ENCODE measurements at regions not wholly inside any gene's neighbourhood (a gene's known extent, or its start where the extent isn't known, plus 50 kb on each side); places are given as distances from the start of the nearest gene placed in this dataset.

- no peak for TF ChIP-seq CTCF (IDR thresholded peaks at IDR 0.05)
- TF ChIP-seq POLR2AphosphoS5 (IDR thresholded peaks at IDR 0.05; ENCODE audit: low read depth, low read length): no peak
- TF ChIP-seq SIN3A (IDR thresholded peaks at IDR 0.05; ENCODE audit: borderline replicate concordance, insufficient read depth, low read depth, low read length): no peak
- no peak for TF ChIP-seq REST (IDR thresholded peaks at IDR 0.05; ENCODE audit: insufficient read depth in 1 of 2, low read depth in 2 of 2, low read length in 1 of 2)
Observed at GRCh38 chr20:56875052-56875659, 246.1 kb downstream of the TFAP2C start.
